NT2/D1 (cell line): ENCODE measurements at regions not wholly inside any gene's neighbourhood (a gene's known extent, or its start where the extent isn't known, plus 50 kb on each side); places are given as distances from the start of the nearest gene placed in this dataset.

Source experiments
- DNase-seq: peaks from one replicate; pipeline ENCODE4 v3.0.0-alpha.2; 2011; ENCODE audit warnings: low read depth, low spot score
- H3K27me3 ChIP-seq: 2 replicates; pipeline ENCODE4 v1.6.0; 2011; ENCODE audit warnings: mild to moderate bottlenecking; ENCODE audit not compliant: insufficient read length, insufficient read depth
- H3K36me3 ChIP-seq: 2 replicates; pipeline ENCODE4 v1.6.1; 2011; ENCODE audit warnings: mild to moderate bottlenecking, low read length, mixed read lengths; ENCODE audit not compliant: insufficient read depth, insufficient read length
- H3K4me1 ChIP-seq: 2 replicates; pipeline ENCODE4 v1.5.1; 2011; ENCODE audit not compliant: insufficient read depth, insufficient read length
- H3K4me3 ChIP-seq: 2 replicates; pipeline ENCODE4 v1.5.1; 2011; ENCODE audit warnings: low read depth; ENCODE audit not compliant: insufficient read length
- H3K9ac ChIP-seq: 2 replicates; pipeline ENCODE4 v1.6.0; 2011; ENCODE audit warnings: low read depth; ENCODE audit not compliant: insufficient read length
- H3K9me3 ChIP-seq: 2 replicates; pipeline ENCODE4 v1.5.1; 2011; ENCODE audit warnings: mild to moderate bottlenecking, low read length; ENCODE audit not compliant: insufficient read depth
- SUZ12 ChIP-seq: IDR thresholded peaks from 2 replicates; pipeline ENCODE4 v1.6.1; 2011; ENCODE audit not compliant: insufficient read length, insufficient read depth; ENCODE audit errors: extremely low read depth
- YY1 ChIP-seq: IDR thresholded peaks from 2 replicates; pipeline ENCODE4 v1.6.1; 2011; ENCODE audit not compliant: insufficient read length, insufficient read depth
- ZNF274 ChIP-seq: IDR thresholded peaks from 2 replicates; pipeline ENCODE4 v1.6.1; 2011; ENCODE audit warnings: mild to moderate bottlenecking, low read depth, low read length

DNA sequence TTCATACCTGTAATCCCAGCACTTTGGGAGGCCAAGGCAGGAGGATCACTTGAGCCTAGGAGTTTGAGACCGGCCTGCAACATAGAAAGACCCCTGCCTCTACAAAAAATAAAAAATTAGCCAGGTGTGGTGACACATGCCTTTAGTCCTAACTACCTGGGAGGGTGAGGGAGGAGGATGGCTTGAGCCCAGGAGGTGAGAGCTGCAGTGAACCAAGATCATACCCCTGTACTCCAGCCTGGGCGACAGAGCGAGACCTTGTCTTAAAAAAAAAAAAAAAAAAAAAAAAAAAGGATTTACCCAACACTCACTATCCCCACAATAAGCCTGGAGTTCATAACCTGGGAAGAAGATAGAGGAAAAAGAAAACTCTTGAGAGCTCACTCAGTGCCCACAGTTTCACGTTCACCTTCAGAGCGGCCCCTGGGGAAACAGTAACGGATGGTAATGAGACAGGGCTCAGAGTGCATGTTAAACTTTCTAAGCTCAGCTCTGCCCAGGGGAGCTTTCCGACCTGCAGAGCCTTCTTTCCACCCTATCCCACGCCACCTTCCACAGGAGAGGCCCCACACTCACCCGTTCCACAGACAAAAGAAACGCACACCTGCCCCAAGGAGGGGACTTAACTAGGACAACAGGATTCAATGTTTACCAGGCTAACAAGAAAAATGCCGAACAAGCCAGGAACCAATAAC is 259.8 kb upstream of the KLF14 start:
- Histone ChIP-seq H3K9ac (no peak overlapping the region), H3K4me3 (no peak overlapping the region), H3K9me3 (no peaks in the 10 kb centered on the region), H3K36me3 (no peaks in the 10 kb centered on the region), H3K27me3 (no peaks in the 10 kb centered on the region), H3K4me1 (no peaks in the 10 kb centered on the region)
- DNase-seq, result no peak
- TF ChIP-seq YY1, result no peak
- no peak for TF ChIP-seq ZNF274
- no peak for TF ChIP-seq SUZ12

DNA sequence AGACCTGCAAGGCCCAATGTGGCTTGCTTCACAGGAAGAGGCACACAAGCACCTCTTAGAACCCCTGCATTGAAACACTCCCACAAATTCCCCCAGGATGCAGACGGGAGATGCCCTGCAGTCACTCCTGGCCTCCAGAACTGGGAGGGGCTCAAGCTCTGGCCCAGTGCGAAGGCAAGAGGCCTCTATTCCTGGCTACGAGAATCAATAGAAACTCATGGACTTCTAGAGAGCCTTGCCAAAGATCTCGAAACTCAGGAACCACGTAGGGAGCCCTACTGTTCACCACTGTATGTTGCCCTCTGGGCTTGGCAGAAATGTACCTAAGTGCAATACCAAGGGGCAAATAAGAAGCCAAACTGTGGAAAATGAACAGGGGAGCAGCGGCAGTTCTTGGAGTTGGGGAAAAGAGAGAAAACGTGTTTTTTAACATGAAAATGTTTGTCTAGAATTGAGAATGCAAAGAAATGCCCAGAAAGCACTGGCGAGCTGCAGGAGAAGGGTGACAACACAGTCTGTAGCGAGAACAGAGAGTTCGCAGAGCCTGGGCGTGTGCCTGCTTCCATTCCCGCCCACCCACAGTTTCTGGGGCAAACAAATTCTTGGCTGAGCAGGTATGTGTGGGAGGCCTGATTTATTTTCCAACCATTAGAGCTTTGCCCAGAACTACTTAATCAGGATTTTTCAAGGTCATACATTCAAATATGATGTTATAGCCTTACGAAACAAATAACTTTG is 260.5 kb upstream of the KLF14 start:
- no peak for DNase-seq
- no peak overlapping the region for H3K4me3 ChIP-seq
- no peak overlapping the region for H3K9ac ChIP-seq
- TF ChIP-seq SUZ12, result no peak
- TF ChIP-seq YY1, result no peak
- TF ChIP-seq ZNF274, result no peak
- H3K4me1 ChIP-seq, result no peaks in the 10 kb centered on the region
- no peaks in the 10 kb centered on the region for H3K9me3 ChIP-seq
- no peaks in the 10 kb centered on the region for H3K36me3 ChIP-seq
- H3K27me3 ChIP-seq, result no peaks in the 10 kb centered on the region

DNA sequence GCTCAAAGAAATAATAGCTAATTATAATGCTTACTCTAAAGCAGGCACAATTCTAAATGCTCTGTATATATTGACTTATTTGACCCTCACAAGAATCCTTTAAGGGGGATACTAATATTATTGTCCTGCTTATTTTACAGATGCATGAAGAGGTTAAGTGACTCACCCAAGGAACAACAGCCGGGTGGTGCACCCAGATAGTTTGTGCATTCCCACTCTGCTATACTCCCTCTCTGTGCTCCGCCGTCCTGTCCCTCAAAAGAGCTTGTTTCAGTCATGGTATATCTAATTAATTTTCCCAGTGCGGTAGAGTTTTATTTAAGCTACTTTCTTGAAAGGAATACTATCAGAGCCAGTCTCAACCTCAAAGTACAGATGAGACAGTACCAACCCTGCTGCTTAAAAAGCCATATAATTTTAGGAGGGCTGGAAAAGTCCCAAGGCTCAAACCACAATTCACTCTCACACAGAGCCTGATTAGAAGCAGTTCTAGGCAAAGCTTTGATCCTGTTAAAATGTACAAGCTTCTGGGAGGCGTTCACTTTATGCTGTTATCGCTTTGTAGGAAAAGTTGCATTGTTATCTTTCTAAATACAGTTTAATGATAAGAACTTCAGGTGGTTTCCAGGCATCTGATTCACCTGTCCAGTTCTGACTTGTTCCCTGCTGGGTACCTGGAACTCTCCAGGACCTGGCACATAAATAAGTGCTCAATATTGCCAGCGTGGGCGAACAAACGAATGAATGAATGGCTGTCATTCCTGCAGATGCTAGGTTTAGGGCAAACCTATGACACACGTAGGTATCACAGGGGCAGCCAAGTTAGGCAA is 261.5 kb upstream of the KLF14 start:
- Histone ChIP-seq H3K27me3 (no peaks in the 10 kb centered on the region), H3K4me1 (no peaks in the 10 kb centered on the region), H3K9me3 (no peaks in the 10 kb centered on the region), H3K9ac (no peak overlapping the region), H3K36me3 (no peaks in the 10 kb centered on the region), H3K4me3 (no peak overlapping the region)
- no peak for DNase-seq
- TF ChIP-seq ZNF274 (no peak), YY1 (no peak), SUZ12 (no peak)

DNA sequence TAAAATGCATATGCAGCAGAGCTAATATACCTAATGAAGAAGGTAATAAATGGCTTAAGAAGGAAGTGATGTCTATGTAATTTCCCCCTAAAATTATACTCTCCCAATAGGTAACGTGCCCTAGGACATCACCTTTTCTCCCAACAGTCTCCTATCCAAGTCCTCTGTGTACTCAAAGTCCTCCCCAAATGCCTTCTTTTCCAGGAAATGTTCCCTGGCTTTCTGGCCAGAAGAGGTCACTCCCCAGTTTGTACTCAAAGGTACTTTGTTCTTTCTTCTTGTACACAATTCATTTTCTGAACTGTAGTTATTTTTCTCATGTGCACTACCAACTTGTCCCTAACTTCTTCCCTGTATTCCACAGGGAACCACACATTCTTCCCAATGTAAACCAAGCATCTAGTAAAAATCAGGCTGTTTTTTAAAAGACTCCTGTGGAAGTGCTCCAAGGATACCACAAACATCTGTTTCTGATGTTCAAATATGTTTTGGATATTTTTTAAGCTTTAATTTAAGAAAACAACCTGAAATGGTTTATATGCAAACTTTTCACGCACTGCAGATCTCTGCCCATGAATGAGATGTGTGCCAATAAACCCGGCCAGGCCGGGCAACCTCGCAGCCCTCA is 262.3 kb upstream of the KLF14 start:
- Histone ChIP-seq H3K9me3 (no peaks in the 10 kb centered on the region), H3K36me3 (no peaks in the 10 kb centered on the region), H3K4me3 (no peak overlapping the region), H3K9ac (no peak overlapping the region), H3K27me3 (no peaks in the 10 kb centered on the region), H3K4me1 (no peaks in the 10 kb centered on the region)
- TF ChIP-seq ZNF274, result no peak
- DNase-seq, result no peak

DNA sequence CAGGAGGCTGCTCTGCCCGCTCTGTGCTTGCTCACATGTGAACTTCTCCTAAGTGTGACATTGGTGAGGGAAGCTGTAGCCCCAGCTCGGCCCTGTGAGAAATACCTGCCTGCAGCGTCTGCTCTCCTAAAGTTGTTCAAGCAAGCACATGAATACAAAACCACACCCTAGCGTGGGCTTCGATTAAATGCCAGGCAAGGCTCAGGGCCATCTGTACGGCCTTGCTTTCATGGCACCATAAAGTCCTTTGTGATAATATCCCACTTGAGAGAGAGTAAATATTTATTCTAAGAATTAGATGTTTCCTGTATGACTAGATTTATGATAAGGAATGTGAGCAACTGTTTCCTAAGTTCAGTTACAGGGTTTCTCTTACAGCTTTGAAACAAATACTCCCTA is 262.8 kb upstream of the KLF14 start:
- H3K4me1 ChIP-seq, result no peaks in the 10 kb centered on the region
- H3K36me3 ChIP-seq, result no peaks in the 10 kb centered on the region
- H3K4me3 ChIP-seq, result no peak overlapping the region
- no peaks in the 10 kb centered on the region for H3K27me3 ChIP-seq
- TF ChIP-seq SUZ12, result no peak
- no peak for TF ChIP-seq ZNF274
- no peak for TF ChIP-seq YY1
- no peaks in the 10 kb centered on the region for H3K9me3 ChIP-seq
- H3K9ac ChIP-seq, result no peak overlapping the region
- DNase-seq, result no peak

DNA sequence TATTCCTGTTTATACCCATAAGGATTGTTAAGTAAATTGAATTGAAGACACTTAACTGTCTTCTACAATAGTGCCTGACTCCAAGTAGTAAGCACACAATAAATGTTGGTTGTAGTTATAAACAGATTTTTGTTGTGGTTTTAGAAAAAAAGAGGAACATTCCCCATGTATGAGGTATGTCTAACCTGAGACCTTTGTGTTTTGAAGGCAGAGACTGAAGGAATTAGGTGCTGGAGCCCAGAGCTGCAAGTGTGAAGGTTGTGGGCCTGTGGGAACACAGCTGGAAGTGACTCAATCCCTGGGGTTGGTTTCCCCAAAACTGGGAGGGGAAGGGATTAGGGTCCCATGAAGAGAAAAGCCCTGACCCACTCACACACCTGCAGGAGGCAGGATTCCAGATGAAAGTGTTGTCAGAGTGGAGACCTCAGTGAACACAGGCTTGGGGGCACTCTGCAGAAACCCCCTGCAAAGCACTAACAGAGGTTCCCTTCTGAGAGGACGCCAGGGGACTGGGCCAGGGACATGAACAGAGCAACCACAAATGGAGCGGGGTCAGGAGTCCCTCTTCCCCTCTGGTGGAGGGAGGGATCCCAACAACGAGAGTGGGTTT is 265.1 kb upstream of the KLF14 start:
- H3K9me3 ChIP-seq, result peaks cover 10% of the 10 kb centered on the region; the same call in 1 of the 2 replicates
- no peaks in the 10 kb centered on the region for H3K36me3 ChIP-seq
- DNase-seq, result no peak
- no peaks in the 10 kb centered on the region for H3K4me1 ChIP-seq
- H3K27me3 ChIP-seq, result no peaks in the 10 kb centered on the region
- H3K4me3 ChIP-seq, result no peak overlapping the region
- H3K9ac ChIP-seq, result no peak overlapping the region
- TF ChIP-seq SUZ12 (no peak), ZNF274 (no peak), YY1 (no peak)

DNA sequence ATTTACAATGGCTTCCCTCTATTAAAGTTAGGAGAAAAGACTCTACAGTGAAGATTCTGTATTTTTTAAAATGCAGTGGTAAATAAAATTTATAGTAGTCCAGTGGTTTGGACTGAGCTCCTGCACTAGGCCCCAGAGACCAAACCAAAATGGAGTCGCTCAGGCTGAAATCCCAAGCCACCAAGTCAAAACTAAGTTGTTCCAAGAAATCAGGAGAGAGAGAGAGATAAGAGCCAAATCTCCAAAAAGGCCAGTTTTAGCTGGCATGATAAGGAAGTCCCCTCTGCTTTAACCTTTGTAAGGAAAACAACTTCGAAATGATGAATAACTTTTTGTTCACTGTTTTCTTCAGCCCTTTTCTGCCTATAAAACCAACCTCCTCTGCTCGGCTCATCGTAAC is 265.9 kb upstream of the KLF14 start:
- no peaks in the 10 kb centered on the region for H3K36me3 ChIP-seq
- H3K27me3 ChIP-seq, result no peaks in the 10 kb centered on the region
- TF ChIP-seq YY1 (no peak), ZNF274 (no peak), SUZ12 (no peak)
- no peak overlapping the region for H3K4me3 ChIP-seq
- H3K9me3 ChIP-seq, result peaks cover 10% of the 10 kb centered on the region; the same call in 1 of the 2 replicates
- no peaks in the 10 kb centered on the region for H3K4me1 ChIP-seq
- DNase-seq, result no peak
- H3K9ac ChIP-seq, result no peak overlapping the region
